HCT116 (cell line): ENCODE measurements at regions not wholly inside any gene's neighbourhood (a gene's known extent, or its start where the extent isn't known, plus 50 kb on each side); places are given as distances from the start of the nearest gene placed in this dataset.
A peak's percentile ranks its signal among the peaks of the same experiment; 100 is the strongest.

ENCODE experiments used
- ATAC-seq: fragments of 200-7000 bp; cut with Tn5 transposase; 2 replicates; pipeline ENCODE4 v1.9.1; 2020; ENCODE audit warnings: mild to moderate bottlenecking, moderate library complexity
- BruUV-seq: library from RNA; stranded (reverse); fragments of 400-500 nt; replicated peaks from 2 replicates; lab custom pipeline; 2021; lab: Mats Ljungman, UMichigan
- CTCF ChIA-PET: fragments of 300-600 bp; sonication (Branson Sonifier 250); formaldehyde crosslinking; loops from one replicate; lab custom pipeline; 2021; ENCODE audit warnings: antibody characterized with exemption; lab: Charles Lee
- POLR2A ChIA-PET: fragments of 300-600, 350-600 bp; sonication (Branson Sonifier 250); formaldehyde crosslinking; loops from one replicate; lab custom pipeline; 2021; ENCODE audit warnings: antibody characterized with exemption; lab: Charles Lee
- RAD21 ChIA-PET, 2 experiments: fragments of 300-600 bp; sonication (Branson Sonifier 250); formaldehyde crosslinking; loops; one replicate each; lab custom pipeline; 2023; ENCODE audit warnings: low total read pairs in 2 of 2; ENCODE audit not compliant: uncharacterized antibody in 2 of 2, unreplicated experiment in 2 of 2, low non-redundant PET in 1 of 2; lab: Charles Lee
- DNase-seq: peaks from one replicate; pipeline ENCODE4 v3.0.0-alpha.2; 2010; ENCODE audit warnings: low read depth, low spot score
- H2AFZ ChIP-seq: fragments of 200-600 bp; shearing (Covaris generic), sonication (generic); 2 replicates; pipeline ENCODE4 v1.6.1; 2017; ENCODE audit warnings: low read depth, mixed run types, mixed read lengths, antibody characterized with exemption, low read length; ENCODE audit not compliant: poor library complexity, severe bottlenecking
- H3K27ac ChIP-seq: 2 replicates; pipeline ENCODE4 v1.5.1; 2012; ENCODE audit warnings: low read depth, low read length
- H3K27me3 ChIP-seq: fragments of 200-600 bp; sonication (generic); 2 replicates; pipeline ENCODE4 v1.6.1; 2016; ENCODE audit warnings: mixed run types, low read length, mixed read lengths; ENCODE audit not compliant: insufficient read depth
- H3K36me3 ChIP-seq, 2 experiments: fragments of 200-500 bp in 1 of 2; fragments of 200-600 bp in 1 of 2; sonication (Bioruptor generic) in 1 of 2; sonication (generic) in 1 of 2; 2 replicates each; pipeline versions ENCODE4 v1.5.1 to v1.6.1; 2014 to 2016; ENCODE audit warnings: low read length in 2 of 2, inconsistent platforms in 1 of 2, mixed read lengths in 1 of 2, mixed run types in 1 of 2; ENCODE audit not compliant: insufficient read depth in 2 of 2, control insufficient read depth in 1 of 2
- H3K4me1 ChIP-seq, 2 experiments: fragments of 200-600 bp in 1 of 2; sonication (generic) in 1 of 2; 2 replicates each; pipeline versions ENCODE4 v1.5.1 to v1.6.1; 2012 to 2017; ENCODE audit warnings: low read length in 2 of 2, inconsistent platforms in 1 of 2, mild to moderate bottlenecking in 1 of 2, mixed read lengths in 1 of 2, mixed run types in 1 of 2, moderate library complexity in 1 of 2; ENCODE audit not compliant: insufficient read depth in 2 of 2, control insufficient read depth in 1 of 2
- H3K4me2 ChIP-seq: fragments of 200-600 bp; sonication (generic); 2 replicates; pipeline ENCODE4 v1.6.1; 2017; ENCODE audit warnings: mixed run types, low read length, mixed read lengths
- H3K4me3 ChIP-seq, 2 experiments: fragments of 200-600 bp in 1 of 2; sonication (generic) in 1 of 2; replicated peaks in 1 of 2; 2 replicates each; pipeline ENCODE4 v1.5.1; 2011 to 2016; ENCODE audit warnings: low read length in 2 of 2, control low read depth in 1 of 2, low read depth in 1 of 2, mild to moderate bottlenecking in 1 of 2, mixed read lengths in 1 of 2, mixed run types in 1 of 2
- H3K79me2 ChIP-seq: fragments of 200-600 bp; sonication (generic); 2 replicates; pipeline ENCODE4 v1.6.1; 2017; ENCODE audit warnings: mild to moderate bottlenecking, mixed run types, low read length, moderate library complexity, mixed read lengths; ENCODE audit not compliant: insufficient read depth
- H3K9ac ChIP-seq: fragments of 200-600 bp; sonication (generic); 2 replicates; pipeline ENCODE4 v1.6.1; 2016; ENCODE audit warnings: low read length, mixed read lengths
- H3K9me2 ChIP-seq: fragments of 200-600 bp; sonication (generic), shearing (Covaris generic); 2 replicates; pipeline ENCODE4 v1.6.1; 2017; ENCODE audit warnings: mixed run types, mild to moderate bottlenecking, moderate library complexity; ENCODE audit not compliant: insufficient read depth
- H3K9me3 ChIP-seq, 2 experiments: fragments of 200-500 bp in 1 of 2; fragments of 200-600 bp in 1 of 2; sonication (Bioruptor generic) in 1 of 2; sonication (generic) in 1 of 2; 2 replicates each; pipeline ENCODE4 v1.6.1; 2014 to 2017; ENCODE audit warnings: low read length in 2 of 2, mixed read lengths in 2 of 2, inconsistent platforms in 1 of 2, low read depth in 1 of 2, mild to moderate bottlenecking in 1 of 2, mixed run types in 1 of 2, moderate library complexity in 1 of 2; ENCODE audit not compliant: control insufficient read depth in 1 of 2, insufficient read depth in 1 of 2
- H4K20me1 ChIP-seq: fragments of 200-600 bp; sonication (generic), shearing (Covaris generic); 2 replicates; pipeline ENCODE4 v1.6.1; 2017; ENCODE audit warnings: mixed run types, mild to moderate bottlenecking, moderate library complexity; ENCODE audit not compliant: insufficient read depth
- ATF3 ChIP-seq: IDR thresholded peaks from 2 replicates; pipeline ENCODE4 v1.6.1; 2012
- CBX3 ChIP-seq: IDR thresholded peaks from 2 replicates; pipeline ENCODE4 v1.6.1; 2012; ENCODE audit warnings: low read depth
- CEBPB ChIP-seq: IDR thresholded peaks from 2 replicates; pipeline ENCODE4 v1.6.1; 2012; ENCODE audit warnings: low read depth
- CTCF ChIP-seq, 3 experiments: fragments of 200-600 bp in 1 of 3; sonication (generic) in 1 of 3; IDR thresholded peaks in 2 of 3; conservative IDR thresholded peaks in 1 of 3; 2 replicates each; pipeline ENCODE4 v1.5.1; 2012 to 2017; ENCODE audit warnings: low read depth in 2 of 3, low read length in 2 of 3, antibody characterized with exemption in 1 of 3, borderline replicate concordance in 1 of 3, control low read depth in 1 of 3, mild to moderate bottlenecking in 1 of 3, mixed read lengths in 1 of 3, mixed run types in 1 of 3, moderate library complexity in 1 of 3; ENCODE audit not compliant: insufficient read depth in 1 of 3
- EGR1 ChIP-seq: IDR thresholded peaks from 2 replicates; pipeline ENCODE4 v1.6.1; 2012; ENCODE audit warnings: low read depth
- ELF1 ChIP-seq: IDR thresholded peaks from 2 replicates; pipeline ENCODE4 v1.6.1; 2012; ENCODE audit warnings: low read depth, borderline replicate concordance
- EZH2phosphoT487 ChIP-seq: fragments of 200-600 bp; IDR thresholded peaks from 2 replicates; pipeline ENCODE4 v1.6.1; 2018; ENCODE audit warnings: antibody characterized with exemption, borderline replicate concordance
- FOSL1 ChIP-seq: IDR thresholded peaks from 2 replicates; pipeline ENCODE4 v1.6.1; 2012; ENCODE audit warnings: low read depth
- JUND ChIP-seq: IDR thresholded peaks from 2 replicates; pipeline ENCODE4 v1.6.1; 2012
- MAX ChIP-seq: IDR thresholded peaks from 2 replicates; pipeline ENCODE4 v1.6.1; 2012
- POLR2AphosphoS5 ChIP-seq: IDR thresholded peaks from 2 replicates; pipeline ENCODE4 v1.6.1; 2011; ENCODE audit warnings: mild to moderate bottlenecking, low read depth, low read length, moderate library complexity
- RAD21 ChIP-seq: IDR thresholded peaks from 2 replicates; pipeline ENCODE4 v1.6.1; 2012; ENCODE audit warnings: low read depth, mild to moderate bottlenecking
- REST ChIP-seq: IDR thresholded peaks from 2 replicates; pipeline ENCODE4 v1.6.1; 2012; ENCODE audit warnings: low read depth
- SIN3A ChIP-seq: IDR thresholded peaks from 2 replicates; pipeline ENCODE4 v1.6.1; 2012; ENCODE audit warnings: low read depth
- SP1 ChIP-seq: IDR thresholded peaks from 2 replicates; pipeline ENCODE4 v1.6.1; 2012; ENCODE audit warnings: low read depth
- SRF ChIP-seq: IDR thresholded peaks from 2 replicates; pipeline ENCODE4 v1.6.1; 2012; ENCODE audit warnings: low read depth
- YY1 ChIP-seq: IDR thresholded peaks from 2 replicates; pipeline ENCODE4 v1.6.1; 2011; ENCODE audit warnings: low read length, low read depth, moderate library complexity, mild to moderate bottlenecking; ENCODE audit not compliant: insufficient replicate concordance; ENCODE audit errors: extremely low read depth
- ZBTB33 ChIP-seq: IDR thresholded peaks from 2 replicates; pipeline ENCODE4 v1.6.1; 2011; ENCODE audit warnings: mild to moderate bottlenecking, low read length, moderate library complexity; ENCODE audit not compliant: insufficient replicate concordance; ENCODE audit errors: extremely low read depth
- ZFX ChIP-seq: fragments of 450-650 bp; IDR thresholded peaks from 2 replicates; pipeline ENCODE4 v1.6.1; 2017
- ZNF274 ChIP-seq: fragments of 200-500 bp; sonication (Bioruptor generic); IDR thresholded peaks from 2 replicates; pipeline ENCODE4 v1.6.1; 2014; ENCODE audit warnings: mild to moderate bottlenecking, low read depth, low read length, inconsistent platforms
- intact Hi-C: fragments of 100-400 bp; cut with micrococcal nuclease; formaldehyde crosslinking; loops from 2 replicates; pipeline ENCODE4 v1.10.0; 2022

GRCh38 chr7:7099584-7100014, 82.7 kb upstream of the C1GALT1 start:
- intact Hi-C loops, result loop anchor here (5.0 to 10.0 kb wide), 5 partner anchors 83 to 1195 kb away; partner anchors contain the start of gene C1GALT1
- peak; percentile 92 for ATAC-seq
- TF ChIP-seq YY1 (no peak), REST (no peak), JUND (peak; percentile 90), SRF (no peak), SIN3A (peak; percentile 71), CEBPB (no peak; the same call in 1 of the 2 replicates), EZH2phosphoT487 (no peak), ZBTB33 (no peak), EGR1 (0 out of 2 replicates have a peak, but pooled peaks have one; percentile 23), RAD21 (0 out of 2 replicates have a peak, but pooled peaks have one; percentile 5), POLR2AphosphoS5 (no peak; the same call in 1 of the 2 replicates), MAX (no peak; the same call in 1 of the 2 replicates), SP1 (peak; percentile 61), ELF1 (peak; percentile 16; the same call in 1 of the 2 replicates), CTCF (IDR thresholded peaks at IDR 0.05 in 2 of 3, conservative IDR thresholded peaks at IDR 0.05 in 1 of 3; ENCODE audit: borderline replicate concordance in 1 of 3, insufficient read depth in 1 of 3, low read depth in 2 of 3, low read length in 2 of 3) (no peak), ATF3 (0 out of 2 replicates have a peak, but pooled peaks have one; percentile 49), ZNF274 (no peak), FOSL1 (peak; percentile 87), CBX3 (peak; percentile 70), ZFX (no peak)

More at GRCh38 chr7:7099584-7100014, 82.7 kb upstream of the C1GALT1 start:
- Histone ChIP-seq H4K20me1 (no peaks in the 10 kb centered on the region), H2AFZ (peak overlapping the region; percentile 68), H3K27ac (no peak overlapping the region), H3K27me3 (no peaks in the 10 kb centered on the region), H3K4me3 (no peak overlapping the region), H3K4me1 (peaks cover 7 to 21% of the 10 kb centered on the region in 2 experiments; a peak in 3 of 4 replicates), H3K9ac (no peak overlapping the region), H3K79me2 (no peaks in the 10 kb centered on the region), H3K9me2 (no peaks in the 10 kb centered on the region), H3K4me2 (peak overlapping the region; percentile 61), H3K36me3 (no peaks in the 10 kb centered on the region), H3K9me3 (no peaks in the 10 kb centered on the region)
- POLR2A ChIA-PET, result interaction anchor here (1.2 to 1.4 kb wide), 2 partner anchors 77 to 82 kb away, joined by 3 to 6 read pairs; partner anchors contain the start of gene C1GALT1
- peak; percentile 86 for DNase-seq
- RAD21 ChIA-PET, result interaction anchor here in 1 of 2 experiments (0.5 kb wide), 1 partner anchor 128 kb away, joined by 3 read pairs; no protein-coding TSS in a partner anchor
- CTCF ChIA-PET, result interaction anchor here (0.7 to 1.3 kb wide), 3 partner anchors 79 to 317 kb away, joined by 3 to 4 read pairs (median 3); no protein-coding TSS in a partner anchor
- no TSS peak for BruUV-seq
